GM19043 (cell line): ENCODE measurements at regions not wholly inside any gene's neighbourhood (a gene's known extent, or its start where the extent isn't known, plus 50 kb on each side); places are given as distances from the start of the nearest gene placed in this dataset.
"Not testable (repeated sequence)": the region's sequence is repeated elsewhere in the genome, so short reads cannot be mapped to it uniquely, and the experiment has no call there.

ENCODE experiments used
- ATAC-seq: cut with Tn5 transposase; IDR thresholded peaks from one replicate; pipeline ENCODE4 v1.9.1; 2021; ENCODE audit warnings: low read depth; ENCODE audit not compliant: unreplicated experiment

DNA sequence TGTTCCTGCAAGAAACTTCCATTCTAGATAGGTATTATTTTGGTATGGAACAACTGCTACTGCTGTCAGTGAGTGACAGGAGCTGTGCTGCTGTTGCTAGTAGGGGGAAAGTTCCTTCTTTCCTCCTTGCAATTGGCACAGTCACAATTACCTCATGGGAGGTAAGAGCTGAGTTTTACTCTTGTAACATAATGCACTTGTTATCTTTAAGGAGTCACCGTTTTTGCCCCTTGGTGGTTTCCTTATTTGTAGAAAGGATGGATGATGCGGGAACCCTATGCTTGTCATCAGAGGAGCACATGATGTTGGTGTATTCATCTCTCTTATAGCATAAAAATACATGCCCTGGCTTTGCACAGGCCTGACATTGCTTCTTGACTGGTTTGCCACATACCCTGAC lies 234.7 kb upstream of the NPY start:
- ATAC-seq, result no peak

DNA sequence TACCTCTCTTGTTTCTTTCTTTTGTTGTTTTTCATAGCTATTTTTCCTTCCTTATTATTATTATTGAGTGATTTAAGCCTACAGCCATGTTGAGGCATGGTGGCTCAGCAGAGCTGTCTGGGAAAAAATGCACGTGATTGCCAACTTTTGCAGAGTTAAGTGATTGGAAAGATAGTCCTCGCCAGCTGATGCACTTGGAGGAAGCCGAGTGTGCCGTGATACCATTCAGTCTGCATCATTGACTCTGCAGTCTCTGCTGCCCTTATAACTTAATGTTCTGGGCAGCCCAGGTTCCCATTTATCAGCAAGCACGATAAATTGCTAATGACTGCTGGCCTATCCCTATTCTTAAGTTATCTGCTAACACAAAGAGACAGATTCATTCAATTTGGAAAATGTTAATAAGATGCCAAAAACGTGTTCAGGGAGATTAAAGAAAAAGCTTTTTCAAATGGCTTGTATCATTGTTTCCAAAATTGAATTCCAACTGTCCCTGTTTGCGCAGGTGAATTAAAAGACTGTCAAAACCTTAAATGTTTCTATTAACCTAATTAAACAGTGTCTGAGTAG lies 232.9 kb upstream of the NPY start:
- no peak for ATAC-seq

DNA sequence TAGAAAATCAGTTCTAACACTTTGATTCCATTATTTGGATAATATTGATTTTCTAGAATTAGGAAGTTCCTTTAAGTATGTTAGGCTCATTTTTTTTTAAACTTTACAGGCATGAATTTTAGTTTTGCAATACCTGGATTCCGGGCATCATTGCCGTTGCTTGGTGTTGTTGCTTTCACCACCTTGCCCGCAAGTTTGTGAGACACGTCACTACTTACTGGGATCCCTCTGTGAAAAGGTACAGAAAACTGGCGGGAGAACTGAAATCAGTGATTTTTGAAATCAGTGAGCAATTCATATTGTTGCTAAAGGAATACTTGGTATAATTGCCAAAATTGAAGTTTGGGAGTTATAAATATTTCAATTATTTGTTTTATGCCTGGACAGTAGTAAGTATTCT lies 232.3 kb upstream of the NPY start:
- no peak for ATAC-seq

DNA sequence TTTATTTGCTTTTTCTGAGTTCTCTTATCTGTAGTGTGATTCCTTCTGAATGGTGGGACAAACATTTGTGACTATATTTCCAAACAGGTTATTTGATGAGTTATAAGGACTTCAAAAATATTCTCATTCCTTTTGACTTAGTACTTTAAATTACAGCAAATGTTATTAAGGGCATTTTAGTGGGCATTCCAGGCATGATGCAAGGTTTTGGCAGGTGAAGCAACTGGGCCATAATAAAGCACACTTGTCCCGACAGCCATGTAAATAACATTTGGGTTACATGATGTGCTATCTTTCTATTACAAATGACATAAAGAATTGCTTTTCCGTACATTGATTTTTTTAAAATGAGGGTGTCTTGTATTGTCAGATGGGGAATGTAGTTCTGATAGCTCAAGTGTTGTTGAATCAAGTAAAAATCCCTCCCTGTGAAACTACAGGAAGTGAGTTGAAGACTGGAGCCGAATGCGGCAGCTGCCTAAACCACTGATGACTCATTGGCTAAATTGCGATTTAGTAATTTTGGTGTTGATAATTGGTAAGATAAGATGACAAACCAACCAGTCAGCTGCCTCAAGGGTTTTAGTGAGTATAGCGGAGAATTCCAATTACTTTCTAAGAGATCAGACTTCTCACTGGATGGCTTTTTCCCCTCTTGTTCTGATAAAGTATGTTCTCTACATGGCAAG lies 231.3 kb upstream of the NPY start:
- no peak for ATAC-seq

DNA sequence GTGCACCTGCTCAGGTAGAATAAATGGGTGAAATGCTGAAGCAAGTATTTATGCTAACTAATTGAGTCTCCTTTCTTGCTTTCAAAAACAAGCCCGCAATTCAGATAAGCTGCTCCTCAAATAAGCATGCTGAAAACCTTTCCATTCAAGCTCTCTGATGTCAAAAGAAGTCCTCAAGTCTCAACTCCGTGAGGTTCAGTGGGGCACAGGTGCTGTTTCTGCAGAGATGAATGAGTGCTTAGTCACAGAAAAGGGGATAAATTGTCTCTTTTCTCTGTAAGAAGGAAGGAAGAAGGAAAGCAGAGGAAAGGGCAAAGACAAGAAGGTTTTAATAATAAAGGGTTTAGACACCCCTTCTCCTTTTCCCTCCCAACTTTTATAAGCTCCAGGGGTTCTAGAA lies 229.8 kb upstream of the NPY start:
- ATAC-seq, result no peak

DNA sequence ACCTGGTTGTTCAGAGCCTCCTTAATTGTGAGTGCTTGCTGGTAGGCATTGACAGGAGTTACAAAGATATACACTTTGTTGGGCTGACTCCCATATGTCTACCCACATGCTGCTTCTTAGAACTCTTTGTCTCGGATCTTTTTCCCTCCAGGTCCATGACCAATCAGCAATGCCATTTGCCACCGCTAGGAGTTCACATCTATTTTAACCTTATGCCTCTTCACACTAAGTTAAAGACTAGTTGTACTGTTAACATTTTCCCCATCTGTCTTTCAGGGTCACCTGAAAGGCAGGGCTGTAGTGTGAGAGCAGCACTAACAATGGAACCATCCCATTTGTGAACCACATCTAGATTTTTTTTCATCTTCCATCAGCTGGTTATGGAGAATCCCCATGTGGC lies 226.7 kb upstream of the NPY start:
- ATAC-seq, result no peak

DNA sequence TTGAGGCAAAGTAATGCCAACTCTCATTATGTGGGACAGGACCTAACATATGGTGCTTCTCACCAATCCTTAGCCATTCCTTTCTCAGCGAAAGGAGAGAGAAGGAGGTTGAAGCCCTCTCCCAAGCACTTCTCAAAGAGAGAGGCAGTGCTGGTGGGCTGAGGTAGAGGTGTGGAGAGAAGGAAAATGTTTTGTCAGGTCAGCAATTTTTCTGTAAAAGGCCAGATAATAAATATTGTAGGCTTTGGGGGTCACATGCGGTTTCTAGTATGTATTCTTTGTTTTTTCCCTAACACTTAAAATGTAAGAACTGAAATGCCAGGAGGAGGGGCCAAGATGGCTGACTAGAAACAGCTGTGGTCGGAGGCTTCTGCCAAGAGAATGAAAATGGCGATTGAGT lies 225.0 kb upstream of the NPY start:
- ATAC-seq, result no peak

DNA sequence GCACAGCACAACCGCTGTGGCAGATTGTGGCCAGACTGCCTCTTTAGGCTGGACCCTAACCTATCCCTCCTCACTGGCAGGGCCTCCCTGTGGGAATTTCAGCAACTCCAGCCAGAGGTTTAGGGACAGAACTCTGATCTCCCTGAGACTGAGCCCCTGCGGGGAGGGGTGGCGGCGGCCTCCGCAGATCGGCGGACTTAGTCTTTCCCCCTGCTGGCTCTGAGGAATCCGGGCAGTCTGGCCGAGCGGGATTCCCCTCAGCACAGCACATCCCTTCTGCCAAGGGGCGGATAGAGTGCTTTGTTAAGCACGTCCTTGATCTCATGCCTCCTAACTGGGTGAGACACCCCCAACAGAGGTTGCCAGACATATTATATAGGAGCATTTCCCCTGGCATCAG lies 224.2 kb upstream of the NPY start:
- no peak for ATAC-seq

DNA sequence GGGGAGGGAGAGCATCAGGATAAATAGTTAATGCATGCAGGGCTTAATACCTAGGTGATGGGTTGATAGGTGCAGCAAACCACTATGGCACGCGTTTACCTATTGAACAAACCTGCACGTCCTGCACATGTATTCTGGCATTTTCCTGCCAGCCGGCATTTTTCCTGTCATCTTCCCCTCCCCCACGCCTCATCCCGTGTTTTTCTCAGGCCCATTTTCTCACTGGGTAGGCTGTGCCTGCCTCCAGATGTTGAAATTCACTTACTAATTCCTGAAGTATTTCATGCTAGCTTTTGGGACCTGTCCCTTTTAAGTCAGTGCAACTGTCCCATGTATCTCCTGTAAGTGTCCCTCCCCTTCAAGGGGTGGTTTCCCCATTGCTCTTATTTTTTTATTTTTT lies 220.3 kb upstream of the NPY start:
- no peak for ATAC-seq

DNA sequence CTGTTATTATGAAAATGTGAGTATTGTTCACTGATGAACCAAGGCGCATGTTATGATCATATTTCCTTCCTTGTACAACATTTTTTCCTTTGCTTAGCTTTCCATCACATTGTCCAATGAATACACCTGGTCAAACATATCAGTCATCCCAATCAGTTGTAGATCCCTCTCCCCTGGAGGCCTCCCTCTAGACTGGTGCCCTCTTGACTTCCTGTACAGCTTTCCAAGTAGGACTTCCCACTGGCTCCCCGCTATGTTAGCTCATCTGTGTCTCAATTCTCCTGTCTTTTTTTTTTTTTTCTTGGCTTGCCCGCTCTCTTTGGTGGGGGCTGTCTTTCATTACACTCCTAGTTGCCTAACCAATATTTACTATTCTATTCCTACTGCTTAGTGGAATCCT lies 214.2 kb upstream of the NPY start:
- ATAC-seq, result no peak

DNA sequence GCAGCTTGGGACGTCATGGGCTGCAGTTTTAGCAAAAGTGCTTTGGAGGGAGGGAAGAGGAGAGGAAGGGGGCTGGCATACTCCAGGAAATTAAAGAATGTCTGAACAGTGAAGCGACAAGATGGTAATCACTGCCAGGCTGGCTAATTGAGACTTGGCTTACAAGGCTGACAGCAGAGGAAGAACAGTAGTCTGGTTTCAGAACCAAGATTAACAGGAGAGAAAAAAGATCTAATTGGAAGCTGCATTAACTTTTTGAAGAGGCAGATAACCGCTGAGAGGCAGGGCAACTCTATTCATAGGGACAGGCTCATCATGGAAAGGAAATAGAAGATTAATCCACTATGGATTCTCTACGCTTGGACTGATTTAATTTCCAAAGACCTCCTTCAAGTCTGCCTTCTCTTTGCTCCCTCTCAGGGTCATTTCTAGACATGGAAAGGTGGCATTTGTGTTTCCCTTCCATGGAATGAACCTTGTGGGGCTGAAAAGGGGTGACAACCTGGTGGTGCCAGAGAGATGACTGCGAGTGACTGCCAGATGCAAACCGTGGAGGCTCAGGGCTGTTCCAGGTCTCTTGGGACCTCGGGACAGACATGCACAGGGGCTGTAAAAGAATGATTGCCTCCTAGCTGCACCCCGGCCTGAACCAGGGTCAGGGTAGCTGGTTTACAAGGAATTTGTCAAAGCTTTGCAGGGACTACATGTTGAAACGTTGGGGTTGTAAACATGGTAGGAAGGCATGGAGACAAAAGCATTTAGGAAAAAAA lies 210.2 kb upstream of the NPY start:
- no peak for ATAC-seq

DNA sequence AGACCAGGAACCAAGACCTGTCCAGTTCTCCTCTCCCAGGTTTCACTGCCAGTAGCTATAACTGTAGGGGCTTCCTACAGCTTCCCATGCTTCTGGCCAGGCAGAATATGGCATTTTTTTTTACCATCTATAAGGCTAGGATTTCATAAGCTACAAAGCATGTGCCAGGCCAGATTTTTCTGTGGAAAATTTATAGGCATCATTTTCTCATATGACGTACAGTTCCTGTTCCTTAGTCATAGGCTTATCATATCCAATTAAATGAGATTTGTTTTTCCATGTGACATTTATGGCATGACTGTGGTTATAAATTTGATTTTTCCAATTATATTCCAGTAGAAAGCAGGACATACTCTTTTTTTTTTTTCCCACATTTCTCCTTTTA lies 208.6 kb upstream of the NPY start:
- ATAC-seq, result no peak

DNA sequence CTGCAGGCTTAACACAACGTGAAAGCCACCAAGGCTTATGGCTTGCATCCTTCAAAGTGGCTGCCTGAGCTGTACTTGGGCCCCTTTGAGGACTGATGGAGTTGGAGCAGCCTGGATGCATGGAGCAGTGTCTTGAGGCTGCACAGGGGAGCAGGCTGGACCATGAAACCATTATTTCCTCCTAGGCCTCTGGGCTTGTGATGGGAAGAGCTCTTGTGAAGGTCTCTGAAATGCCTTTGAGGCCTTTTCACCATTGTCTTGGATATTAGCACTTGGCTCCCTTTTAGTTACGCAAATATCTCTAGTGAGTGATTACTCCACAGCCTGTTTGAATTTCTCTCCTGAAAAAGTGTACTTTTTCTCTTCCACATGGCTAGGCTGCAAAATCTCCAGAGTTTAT lies 201.2 kb upstream of the NPY start:
- no peak for ATAC-seq

DNA sequence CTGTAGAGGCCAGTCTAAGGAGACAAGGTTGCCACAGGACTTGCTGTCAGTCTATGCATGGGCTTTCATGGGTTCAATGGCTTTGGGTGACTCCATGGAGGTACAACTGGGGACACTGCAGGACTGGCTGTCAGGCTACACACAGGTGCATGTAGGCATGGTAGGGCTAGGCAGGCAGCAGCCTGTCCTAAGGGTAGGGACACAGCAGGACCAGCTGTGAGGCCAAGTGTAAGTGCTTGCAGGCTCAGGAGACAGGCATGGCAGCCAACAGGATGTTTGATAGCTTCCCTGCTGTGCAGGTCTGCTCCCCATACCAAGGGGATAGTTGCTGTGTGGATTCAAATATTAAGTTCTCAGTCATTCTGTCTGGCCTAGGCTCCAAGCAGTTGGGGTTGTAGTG lies 181.0 kb upstream of the NPY start:
- no peak for ATAC-seq

DNA sequence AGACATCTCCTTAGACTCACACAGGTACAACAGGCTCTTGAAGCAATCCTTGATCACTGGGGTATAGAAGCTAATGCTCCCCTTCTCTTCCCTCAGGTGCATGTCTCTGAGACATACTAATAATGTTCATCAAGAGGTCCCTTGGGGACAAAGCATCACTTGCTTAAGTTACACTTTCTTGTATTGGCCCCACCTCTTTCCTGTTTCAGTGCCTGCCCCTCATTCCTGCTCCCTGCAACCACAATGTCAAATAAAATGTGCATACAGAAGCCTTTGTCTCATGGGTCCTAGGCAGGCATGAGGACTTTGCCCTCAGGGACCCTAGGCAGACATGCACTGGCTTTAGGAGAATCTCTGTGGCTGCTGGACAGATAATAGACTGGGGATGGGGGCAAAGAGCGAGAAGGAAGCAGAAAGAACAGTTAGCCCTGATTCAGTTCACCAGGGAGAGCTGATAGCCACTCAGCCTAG lies 175.0 kb upstream of the NPY start:
- no peak for ATAC-seq

DNA sequence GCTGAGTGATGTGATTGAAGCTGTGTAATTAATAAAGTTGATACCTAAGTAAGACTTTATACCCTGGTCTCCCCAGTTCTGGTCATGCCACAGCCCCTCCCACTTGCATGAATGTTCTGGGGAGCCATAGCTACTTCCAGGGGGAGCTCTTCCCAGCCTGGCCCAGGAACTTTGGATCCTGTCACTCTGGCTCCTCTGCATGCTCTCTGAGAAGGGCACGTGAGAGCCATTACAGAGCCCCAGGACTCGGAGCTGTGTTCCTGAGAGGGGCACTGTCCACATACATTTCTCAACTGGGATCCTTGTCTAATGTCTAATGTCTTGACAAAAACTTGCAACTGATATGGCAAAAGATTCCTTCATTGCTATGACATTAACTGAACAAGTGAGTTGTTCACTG lies 173.9 kb upstream of the NPY start:
- ATAC-seq, result no peak

DNA sequence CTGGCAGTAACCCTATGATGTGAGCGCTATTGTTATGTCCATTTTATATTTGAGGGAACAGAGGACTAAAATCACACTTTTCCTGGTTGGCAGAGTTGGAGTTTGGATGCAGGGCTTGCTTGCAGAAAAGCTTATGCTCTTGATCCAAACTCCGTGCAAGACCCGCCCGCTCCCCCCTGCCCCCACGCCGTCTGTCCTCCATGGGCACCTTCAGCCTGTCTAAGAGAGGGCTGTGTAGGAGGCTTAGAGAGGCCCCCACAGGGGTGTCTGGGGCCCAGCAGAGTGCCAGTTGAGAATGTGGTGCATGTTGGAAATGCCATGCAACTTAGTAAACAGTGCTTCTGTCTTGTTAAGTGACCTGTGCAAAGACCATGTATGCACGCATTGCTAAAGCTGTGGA lies 170.5 kb upstream of the NPY start:
- ATAC-seq, result no peak

DNA sequence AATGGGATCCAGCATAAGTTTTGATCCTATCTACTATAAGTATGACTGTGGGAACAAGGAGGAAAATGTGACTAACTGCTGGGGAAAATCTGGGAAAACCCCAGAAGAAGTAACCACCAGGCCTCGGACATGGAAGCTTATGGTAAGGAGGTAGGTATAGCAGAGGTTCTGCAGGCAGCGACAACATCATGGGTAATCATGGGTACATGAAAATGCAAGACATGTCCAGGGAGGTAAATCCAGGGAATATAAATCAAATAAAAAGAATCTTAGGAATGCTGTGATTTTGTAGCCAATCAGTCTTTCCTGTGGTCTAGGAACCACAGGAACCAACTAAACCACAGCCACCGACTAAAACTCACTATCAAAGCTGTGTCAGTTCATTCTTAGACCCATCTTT lies 168.3 kb upstream of the NPY start:
- no peak for ATAC-seq

DNA sequence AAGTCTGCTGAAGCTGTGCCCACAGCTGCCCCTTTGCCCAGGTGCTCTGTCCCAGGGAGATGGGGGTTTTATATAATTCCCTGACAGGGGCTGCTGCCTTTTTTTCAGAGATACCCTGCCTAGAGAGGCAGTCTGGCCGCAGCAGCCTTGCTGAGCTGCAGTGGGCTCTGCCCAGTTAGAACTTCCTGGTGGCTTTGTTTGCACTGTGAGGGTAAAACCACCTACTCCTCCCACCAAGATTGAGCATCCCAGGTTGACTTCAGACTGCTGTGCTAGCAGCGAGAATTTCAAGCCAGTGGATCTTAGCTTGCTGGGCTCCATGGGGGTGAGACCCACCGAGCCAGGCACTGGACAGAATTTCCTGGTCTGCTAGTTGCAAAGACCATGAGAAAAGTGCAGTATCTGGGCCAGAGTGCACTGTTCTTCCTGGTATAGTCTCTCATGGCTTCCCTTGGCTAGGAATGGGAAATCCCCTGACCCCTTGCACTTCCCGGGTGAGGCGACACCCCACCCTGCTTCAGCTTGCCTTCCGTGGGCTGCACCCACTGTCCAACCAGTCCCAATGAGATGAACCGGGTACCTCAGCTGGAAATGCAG lies 166.0 kb upstream of the NPY start:
- not testable (repeated sequence) for ATAC-seq

DNA sequence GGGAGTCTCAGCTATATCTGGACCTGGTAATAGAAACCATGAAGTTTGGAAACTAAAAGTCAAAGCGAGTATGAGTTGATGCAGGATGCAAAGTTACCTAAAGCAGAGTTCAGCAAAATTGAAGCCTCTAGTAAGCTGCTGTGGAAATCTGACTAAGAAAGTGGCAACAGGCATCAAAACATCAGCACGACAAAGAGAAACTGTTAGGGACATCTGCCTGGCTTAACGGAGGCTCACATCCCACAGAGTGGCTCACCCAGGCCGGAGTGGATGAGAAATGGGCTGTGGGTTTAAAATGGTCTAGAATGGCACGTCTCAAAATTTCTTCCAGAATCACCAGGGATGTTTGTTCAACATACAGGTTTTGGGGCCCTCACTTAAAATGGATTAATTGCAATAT lies 164.1 kb upstream of the NPY start:
- no peak for ATAC-seq

DNA sequence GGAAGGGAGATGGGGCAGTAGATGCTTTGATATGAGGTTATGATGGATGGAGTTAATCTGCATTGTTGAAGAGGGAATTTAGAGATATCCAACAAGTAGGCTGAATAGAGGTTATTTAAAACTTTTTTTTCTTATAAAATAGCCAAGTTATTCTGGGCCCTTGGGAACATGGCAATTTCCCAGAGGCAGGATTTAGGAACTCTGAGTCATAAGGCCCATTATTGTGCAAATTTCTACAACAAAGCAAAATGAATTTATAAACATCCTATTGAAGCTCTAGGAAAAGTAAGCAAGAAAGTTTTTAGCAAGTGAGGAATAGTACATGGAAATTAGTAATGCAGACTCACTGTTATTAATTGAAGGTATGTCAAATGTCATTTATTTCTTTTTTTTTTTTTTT lies 160.9 kb upstream of the NPY start:
- no peak for ATAC-seq

DNA sequence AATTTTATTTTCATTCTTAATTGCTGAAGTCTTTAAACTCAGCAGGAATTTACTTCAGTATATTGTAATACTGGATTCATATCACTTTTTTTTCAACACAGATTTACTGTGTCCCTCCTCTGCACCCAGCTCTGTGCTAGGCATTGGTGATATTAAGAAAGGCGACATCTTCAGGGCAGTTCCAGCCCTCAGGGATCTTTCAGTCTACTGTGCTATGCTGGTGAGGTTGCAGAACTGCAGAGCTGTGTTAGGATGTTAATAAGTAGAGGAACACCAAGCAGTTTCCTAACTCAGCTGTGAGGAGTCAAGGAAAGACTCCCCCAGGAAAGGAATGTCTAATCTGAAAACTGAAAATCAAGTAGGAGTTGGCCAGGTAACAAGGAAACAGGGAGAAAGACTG lies 158.2 kb upstream of the NPY start:
- ATAC-seq, result no peak
